ENCODE measurements at regions not wholly inside any gene's neighbourhood (a gene's known extent, or its start where the extent isn't known, plus 50 kb on each side); places are given as distances from the start of the nearest gene placed in this dataset.
"Not testable (repeated sequence)": the region's sequence is repeated elsewhere in the genome, so short reads cannot be mapped to it uniquely, and the experiment has no call there.

GRCh38 chr2:138243372-138243771, 258.2 kb upstream of the SPOPL start:
- POLR2A ChIA-PET, result no interaction called here
- no peaks in the 10 kb centered on the region for H3K27me3 ChIP-seq (ENCODE audit: control insufficient read depth, insufficient read depth, low read length)
- no peak for DNase-seq (ENCODE audit: low read depth)
- H3K4me3 ChIP-seq (ENCODE audit: low read depth, low read length), result no peak overlapping the region
- CTCF ChIA-PET, result interaction anchor here (1.3 kb wide), 1 partner anchor 34 kb away, joined by 3 read pairs; no protein-coding TSS in a partner anchor
- H3K36me3 ChIP-seq (ENCODE audit: control insufficient read depth, insufficient read depth, low read length), result no peaks in the 10 kb centered on the region
- no peak for TF ChIP-seq CTCF (IDR thresholded peaks at IDR 0.05; ENCODE audit: insufficient read depth, low read depth, low read length)

- CTCF ChIA-PET, result no interaction called here
- POLR2A ChIA-PET, result no interaction called here
- TF ChIP-seq CTCF (IDR thresholded peaks at IDR 0.05; ENCODE audit: insufficient read depth, low read depth, low read length), result no peak
- no peaks in the 10 kb centered on the region for H3K27me3 ChIP-seq (ENCODE audit: control insufficient read depth, insufficient read depth, low read length)
- no peak for DNase-seq (ENCODE audit: low read depth)
- H3K4me3 ChIP-seq (ENCODE audit: low read depth, low read length), result no peak overlapping the region
- no peaks in the 10 kb centered on the region for H3K36me3 ChIP-seq (ENCODE audit: control insufficient read depth, insufficient read depth, low read length)
Observed at GRCh38 chr2:138244501-138244925, 257.1 kb upstream of the SPOPL start.

- POLR2A ChIA-PET, result no interaction called here
- Histone ChIP-seq H3K4me3 (ENCODE audit: low read depth, low read length) (no peak overlapping the region), H3K36me3 (ENCODE audit: control insufficient read depth, insufficient read depth, low read length) (no peaks in the 10 kb centered on the region), H3K27me3 (ENCODE audit: control insufficient read depth, insufficient read depth, low read length) (no peaks in the 10 kb centered on the region)
- no peak for DNase-seq (ENCODE audit: low read depth)
- no peak for TF ChIP-seq CTCF (IDR thresholded peaks at IDR 0.05; ENCODE audit: insufficient read depth, low read depth, low read length)
- CTCF ChIA-PET, result no interaction called here
Observed at GRCh38 chr2:138245310-138245709, 256.3 kb upstream of the SPOPL start.

DNA sequence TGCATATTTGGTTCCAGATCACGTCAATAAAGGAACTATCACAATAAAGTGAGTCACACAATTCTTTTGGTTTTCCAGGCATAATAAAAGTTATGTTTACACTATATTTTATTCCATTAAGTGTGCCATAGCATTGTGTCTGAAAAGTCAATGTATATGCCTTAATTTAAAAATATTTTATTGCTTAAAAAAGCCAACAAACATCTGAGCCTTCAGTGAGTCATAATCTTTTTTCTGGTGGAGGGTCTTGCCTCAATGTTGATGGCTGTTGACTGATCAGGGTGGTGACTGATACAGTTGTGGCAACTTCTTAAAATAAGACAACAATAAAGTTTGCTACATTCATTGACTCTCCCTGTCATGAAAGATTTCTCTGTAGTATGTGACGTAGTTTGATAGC, 254.3 kb upstream of the SPOPL start:
- CTCF ChIA-PET, result no interaction called here

GRCh38 chr2:138249207-138249606, 252.4 kb upstream of the SPOPL start:
- H3K27me3 ChIP-seq (ENCODE audit: control insufficient read depth, insufficient read depth, low read length), result no peaks in the 10 kb centered on the region
- no peak overlapping the region for H3K4me3 ChIP-seq (ENCODE audit: low read depth, low read length)
- ChIA-PET CTCF (no interaction called here), POLR2A (no interaction called here)
- no peak for TF ChIP-seq CTCF (IDR thresholded peaks at IDR 0.05; ENCODE audit: insufficient read depth, low read depth, low read length)
- no peak for DNase-seq (ENCODE audit: low read depth)
- no peaks in the 10 kb centered on the region for H3K36me3 ChIP-seq (ENCODE audit: control insufficient read depth, insufficient read depth, low read length)

More for the DNA sequence above, 254.3 kb upstream of the SPOPL start:
- POLR2A ChIA-PET, result no interaction called here
- Histone ChIP-seq H3K27me3 (ENCODE audit: control insufficient read depth, insufficient read depth, low read length) (no peaks in the 10 kb centered on the region), H3K4me3 (ENCODE audit: low read depth, low read length) (no peak overlapping the region), H3K36me3 (ENCODE audit: control insufficient read depth, insufficient read depth, low read length) (no peaks in the 10 kb centered on the region)
- no peak for DNase-seq (ENCODE audit: low read depth)
- no peak for TF ChIP-seq CTCF (IDR thresholded peaks at IDR 0.05; ENCODE audit: insufficient read depth, low read depth, low read length)

GRCh38 chr2:138250843-138251320, 250.7 kb upstream of the SPOPL start:
- H3K36me3 ChIP-seq (ENCODE audit: control insufficient read depth, insufficient read depth, low read length); DNase-seq (ENCODE audit: low read depth); CTCF ChIA-PET; H3K4me3 ChIP-seq (ENCODE audit: low read depth, low read length); H3K27me3 ChIP-seq (ENCODE audit: control insufficient read depth, insufficient read depth, low read length); POLR2A ChIA-PET: not testable (repeated sequence)

All from BJ (cell line).